Choroid plexus epithelial cell (primary cell): ENCODE measurements at regions not wholly inside any gene's neighbourhood (a gene's known extent, or its start where the extent isn't known, plus 50 kb on each side); places are given as distances from the start of the nearest gene placed in this dataset.

Experiments
- DNase-seq: peaks from one replicate; pipeline ENCODE4 v3.0.0-alpha.2; 2010; ENCODE audit warnings: low read depth
- H3K4me3 ChIP-seq: 2 replicates; pipeline ENCODE4 v1.5.1; 2011; ENCODE audit warnings: low read depth, mild to moderate bottlenecking, control low read depth, low read length, moderate library complexity
- TF ChIP-seq, protein P1 (sequence below): conservative IDR thresholded peaks from 2 replicates; pipeline ENCODE4 v1.5.1; 2011; ENCODE audit warnings: low read depth, mild to moderate bottlenecking, control low read depth, inconsistent platforms, low read length, moderate library complexity

- H3K4me3 ChIP-seq: no peak overlapping the region
- no peak for DNase-seq
- TF ChIP-seq, protein P1, sequence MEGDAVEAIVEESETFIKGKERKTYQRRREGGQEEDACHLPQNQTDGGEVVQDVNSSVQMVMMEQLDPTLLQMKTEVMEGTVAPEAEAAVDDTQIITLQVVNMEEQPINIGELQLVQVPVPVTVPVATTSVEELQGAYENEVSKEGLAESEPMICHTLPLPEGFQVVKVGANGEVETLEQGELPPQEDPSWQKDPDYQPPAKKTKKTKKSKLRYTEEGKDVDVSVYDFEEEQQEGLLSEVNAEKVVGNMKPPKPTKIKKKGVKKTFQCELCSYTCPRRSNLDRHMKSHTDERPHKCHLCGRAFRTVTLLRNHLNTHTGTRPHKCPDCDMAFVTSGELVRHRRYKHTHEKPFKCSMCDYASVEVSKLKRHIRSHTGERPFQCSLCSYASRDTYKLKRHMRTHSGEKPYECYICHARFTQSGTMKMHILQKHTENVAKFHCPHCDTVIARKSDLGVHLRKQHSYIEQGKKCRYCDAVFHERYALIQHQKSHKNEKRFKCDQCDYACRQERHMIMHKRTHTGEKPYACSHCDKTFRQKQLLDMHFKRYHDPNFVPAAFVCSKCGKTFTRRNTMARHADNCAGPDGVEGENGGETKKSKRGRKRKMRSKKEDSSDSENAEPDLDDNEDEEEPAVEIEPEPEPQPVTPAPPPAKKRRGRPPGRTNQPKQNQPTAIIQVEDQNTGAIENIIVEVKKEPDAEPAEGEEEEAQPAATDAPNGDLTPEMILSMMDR: no peak
Measured at GRCh38 chr5:2383698-2384065, 367.8 kb downstream of the IRX2 start.

- no peak overlapping the region for H3K4me3 ChIP-seq
- no peak for DNase-seq
- TF ChIP-seq, protein P1: no peak
Measured at GRCh38 chr5:2382776-2383697, 368.4 kb downstream of the IRX2 start.

- H3K4me3 ChIP-seq: no peak overlapping the region
- no peak for DNase-seq
- TF ChIP-seq, protein P1: no peak
Measured at GRCh38 chr5:2381861-2382260, 369.6 kb downstream of the IRX2 start.

DNA sequence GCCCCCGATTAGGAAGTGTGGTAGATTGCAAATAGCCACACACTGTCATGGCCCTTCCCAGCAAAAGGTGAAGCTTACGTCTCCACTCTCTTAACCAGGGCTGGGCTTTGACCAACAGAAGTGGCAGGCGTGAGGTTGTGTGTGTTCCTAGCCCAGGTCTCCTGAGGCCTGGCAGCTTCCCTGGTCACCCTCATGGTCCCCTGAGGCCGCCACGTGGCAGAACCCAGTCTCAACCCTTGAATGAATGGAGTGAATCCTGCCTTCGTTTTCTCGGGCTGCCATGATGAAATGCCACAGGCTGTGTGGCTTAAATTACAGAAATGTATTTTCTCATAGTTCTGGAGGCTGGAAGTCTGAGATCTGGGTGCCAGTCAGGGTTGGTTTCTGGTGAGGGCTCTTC, 370.4 kb downstream of the IRX2 start:
- DNase-seq: no peak
- TF ChIP-seq, protein P1: no peak
- no peak overlapping the region for H3K4me3 ChIP-seq

GRCh38 chr5:2378976-2379375, 372.5 kb downstream of the IRX2 start:
- DNase-seq: no peak
- TF ChIP-seq, protein P1: no peak
- no peak overlapping the region for H3K4me3 ChIP-seq

DNA sequence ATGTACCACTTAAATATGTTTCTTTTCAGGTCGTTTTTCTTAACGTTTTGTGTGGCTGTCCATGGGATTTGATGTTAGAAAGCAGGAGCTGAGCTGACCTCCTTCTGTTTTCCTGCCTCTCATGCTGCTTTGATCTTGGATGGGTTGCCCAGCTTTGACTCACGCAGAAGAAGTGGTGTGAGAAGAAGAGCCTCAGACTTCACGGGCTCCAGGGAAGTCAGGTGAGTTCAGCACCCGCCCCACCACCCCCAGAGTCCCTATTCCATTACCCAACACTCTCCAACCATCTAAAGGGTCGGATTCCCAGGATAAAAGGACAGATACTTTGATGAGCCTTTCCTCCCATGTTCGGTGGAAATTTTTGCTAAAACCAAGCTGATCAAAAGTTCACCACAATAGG, 373.4 kb downstream of the IRX2 start:
- TF ChIP-seq, protein P1: no peak
- H3K4me3 ChIP-seq: no peak overlapping the region

GRCh38 chr5:2376486-2376885, 375.0 kb downstream of the IRX2 start:
- TF ChIP-seq, protein P1: no peak
- H3K4me3 ChIP-seq: no peak overlapping the region
- DNase-seq: no peak

More for the DNA sequence above, 373.4 kb downstream of the IRX2 start:
- DNase-seq: no peak
